ENCODE measurements at regions not wholly inside any gene's neighbourhood (a gene's known extent, or its start where the extent isn't known, plus 50 kb on each side); places are given as distances from the start of the nearest gene placed in this dataset.
"Not testable (repeated sequence)": the region's sequence is repeated elsewhere in the genome, so short reads cannot be mapped to it uniquely, and the experiment has no call there.

GRCh38 chr18:34942276-34942675 is 98.9 kb upstream of the MAPRE2 start:
- Histone ChIP-seq H3K4me2 (ENCODE audit: low read depth, low read length, poor library complexity, severe bottlenecking) (no peak overlapping the region), H3K4me1 (ENCODE audit: low read length) (no peaks in the 10 kb centered on the region), H2AFZ (ENCODE audit: low read length) (no peak overlapping the region), H3K9me3 (ENCODE audit: low read length) (no peaks in the 10 kb centered on the region), H3K4me3 (ENCODE audit: low read length) (no peak overlapping the region), H4K20me1 (ENCODE audit: insufficient read depth, low read depth, low read length) (no peaks in the 10 kb centered on the region), H3K9ac (ENCODE audit: low read length) (no peak overlapping the region), H3K79me2 (ENCODE audit: low read length) (no peaks in the 10 kb centered on the region), H3K9me2 (replicated peaks; ENCODE audit: insufficient read depth, low read length) (no peaks in the 10 kb centered on the region), H3K36me3 (ENCODE audit: insufficient read depth, low read length) (no peaks in the 10 kb centered on the region), H3K27me3 (ENCODE audit: low read length) (no peaks in the 10 kb centered on the region), H3K27ac (ENCODE audit: low read length) (no peak overlapping the region)
- DNase-seq: no peak

DNA sequence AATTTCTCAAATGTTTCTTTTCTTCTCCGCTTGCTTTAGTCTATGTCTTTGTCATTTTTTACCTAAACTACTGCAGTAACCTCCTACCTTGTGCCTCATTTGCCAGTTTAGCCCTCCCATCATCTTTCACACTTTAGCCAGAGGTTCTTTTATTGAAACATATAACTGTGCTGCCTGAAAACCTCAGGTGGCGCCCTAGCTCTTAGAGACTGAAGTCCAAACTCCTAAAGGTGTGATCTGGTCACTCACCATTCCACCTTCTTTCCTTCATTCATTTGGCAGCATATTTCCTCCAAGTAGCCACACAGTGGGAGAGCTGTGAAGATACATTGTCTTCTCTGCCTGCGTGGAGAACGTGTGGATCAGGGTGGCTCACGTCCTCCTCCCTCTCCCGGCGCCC is 98.2 kb upstream of the MAPRE2 start:
- Histone ChIP-seq H2AFZ (ENCODE audit: low read length) (no peak overlapping the region), H3K36me3 (ENCODE audit: insufficient read depth, low read length) (no peaks in the 10 kb centered on the region), H3K4me1 (ENCODE audit: low read length) (no peaks in the 10 kb centered on the region), H3K27ac (ENCODE audit: low read length) (no peak overlapping the region), H3K9me2 (replicated peaks; ENCODE audit: insufficient read depth, low read length) (no peaks in the 10 kb centered on the region), H3K27me3 (ENCODE audit: low read length) (no peaks in the 10 kb centered on the region), H3K79me2 (ENCODE audit: low read length) (no peaks in the 10 kb centered on the region), H3K9me3 (ENCODE audit: low read length) (no peaks in the 10 kb centered on the region), H3K4me2 (ENCODE audit: low read depth, low read length, poor library complexity, severe bottlenecking) (no peak overlapping the region), H3K4me3 (ENCODE audit: low read length) (no peak overlapping the region), H3K9ac (ENCODE audit: low read length) (no peak overlapping the region), H4K20me1 (ENCODE audit: insufficient read depth, low read depth, low read length) (no peaks in the 10 kb centered on the region)
- peak; percentile 55 for DNase-seq

DNA sequence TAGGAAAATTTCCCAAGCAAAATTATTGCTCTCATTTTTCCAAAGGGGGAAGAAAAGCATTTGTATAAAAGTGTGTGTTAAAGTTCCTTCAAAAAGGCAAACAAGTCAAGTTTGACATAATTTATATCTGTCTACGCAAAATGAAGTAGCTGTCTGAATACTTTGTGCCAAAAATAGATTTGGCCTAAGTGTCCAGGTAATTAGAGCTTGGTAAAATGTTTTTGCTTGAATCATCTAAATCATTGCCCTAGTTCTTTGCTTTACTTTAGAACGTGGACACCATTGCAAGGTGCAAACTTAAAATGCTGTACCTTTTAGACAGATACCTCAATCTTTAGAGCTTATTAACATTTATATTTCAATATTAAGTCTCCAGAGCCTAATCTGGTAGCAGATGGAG is 97.6 kb upstream of the MAPRE2 start:
- H3K79me2 ChIP-seq (ENCODE audit: low read length): no peaks in the 10 kb centered on the region
- no peak overlapping the region for H2AFZ ChIP-seq (ENCODE audit: low read length)
- H3K9me2 ChIP-seq (replicated peaks; ENCODE audit: insufficient read depth, low read length): no peaks in the 10 kb centered on the region
- H3K36me3 ChIP-seq (ENCODE audit: insufficient read depth, low read length): no peaks in the 10 kb centered on the region
- H3K4me3 ChIP-seq (ENCODE audit: low read length): no peak overlapping the region
- no peak for DNase-seq
- H4K20me1 ChIP-seq (ENCODE audit: insufficient read depth, low read depth, low read length): no peaks in the 10 kb centered on the region
- H3K27me3 ChIP-seq (ENCODE audit: low read length): no peaks in the 10 kb centered on the region
- no peak overlapping the region for H3K4me2 ChIP-seq (ENCODE audit: low read depth, low read length, poor library complexity, severe bottlenecking)
- H3K9ac ChIP-seq (ENCODE audit: low read length): no peak overlapping the region
- no peak overlapping the region for H3K27ac ChIP-seq (ENCODE audit: low read length)
- no peaks in the 10 kb centered on the region for H3K4me1 ChIP-seq (ENCODE audit: low read length)
- no peaks in the 10 kb centered on the region for H3K9me3 ChIP-seq (ENCODE audit: low read length)

GRCh38 chr18:34947711-34948125 is 93.5 kb upstream of the MAPRE2 start:
- Histone ChIP-seq H2AFZ (ENCODE audit: low read length) (no peak overlapping the region), H3K36me3 (ENCODE audit: insufficient read depth, low read length) (no peaks in the 10 kb centered on the region), H3K4me2 (ENCODE audit: low read depth, low read length, poor library complexity, severe bottlenecking) (no peak overlapping the region), H3K9me3 (ENCODE audit: low read length) (no peaks in the 10 kb centered on the region), H3K4me1 (ENCODE audit: low read length) (no peaks in the 10 kb centered on the region), H4K20me1 (ENCODE audit: insufficient read depth, low read depth, low read length) (no peaks in the 10 kb centered on the region), H3K9me2 (replicated peaks; ENCODE audit: insufficient read depth, low read length) (no peaks in the 10 kb centered on the region), H3K9ac (ENCODE audit: low read length) (no peak overlapping the region), H3K27me3 (ENCODE audit: low read length) (no peaks in the 10 kb centered on the region), H3K27ac (ENCODE audit: low read length) (no peak overlapping the region), H3K79me2 (ENCODE audit: low read length) (no peaks in the 10 kb centered on the region), H3K4me3 (ENCODE audit: low read length) (no peak overlapping the region)
- no peak for DNase-seq

DNA sequence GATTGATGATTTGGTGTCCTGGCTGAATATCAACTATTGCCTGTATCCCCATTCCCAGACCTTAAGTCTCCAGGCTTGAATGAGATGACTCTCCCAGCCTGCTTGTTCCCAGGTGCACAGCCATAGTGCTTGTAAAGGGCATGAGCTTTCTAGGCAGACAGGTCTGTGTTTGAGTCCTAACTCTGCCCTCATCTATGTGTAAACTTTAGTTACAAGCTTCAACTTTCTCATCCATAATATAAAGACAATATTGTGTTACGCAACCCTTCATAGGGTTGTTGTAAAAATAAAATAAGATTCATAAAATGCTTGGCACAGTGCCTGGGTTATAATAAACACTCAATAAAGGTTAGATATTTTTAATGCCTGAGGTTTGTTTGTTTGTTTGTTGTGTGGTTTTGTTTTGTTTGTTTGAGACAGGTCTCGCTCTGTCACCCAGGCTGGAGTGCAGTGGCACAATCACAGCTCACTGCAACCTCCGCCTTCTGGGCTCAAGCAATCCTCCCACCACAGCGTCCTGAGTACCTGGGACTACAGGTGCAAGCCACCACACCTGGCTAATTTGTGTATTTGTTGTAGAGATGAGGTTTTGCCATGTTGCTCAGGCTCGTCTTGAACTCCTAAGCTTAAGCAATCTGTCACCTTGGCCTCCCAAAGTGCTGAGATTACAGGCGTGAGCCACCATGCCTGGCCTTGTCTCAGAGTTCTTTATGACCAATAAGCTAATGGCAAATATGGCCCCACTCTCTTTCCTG is 89.4 kb upstream of the MAPRE2 start:
- no peaks in the 10 kb centered on the region for H3K36me3 ChIP-seq (ENCODE audit: insufficient read depth, low read length)

GRCh38 chr18:34953212-34953611 is 88.0 kb upstream of the MAPRE2 start:
- Histone ChIP-seq H3K4me1 (ENCODE audit: low read length) (no peaks in the 10 kb centered on the region), H3K9me2 (replicated peaks; ENCODE audit: insufficient read depth, low read length) (no peaks in the 10 kb centered on the region), H3K36me3 (ENCODE audit: insufficient read depth, low read length) (no peaks in the 10 kb centered on the region), H3K4me2 (ENCODE audit: low read depth, low read length, poor library complexity, severe bottlenecking) (no peak overlapping the region), H3K9me3 (ENCODE audit: low read length) (no peaks in the 10 kb centered on the region), H3K4me3 (ENCODE audit: low read length) (no peak overlapping the region), H2AFZ (ENCODE audit: low read length) (no peak overlapping the region), H4K20me1 (ENCODE audit: insufficient read depth, low read depth, low read length) (no peaks in the 10 kb centered on the region), H3K79me2 (ENCODE audit: low read length) (no peaks in the 10 kb centered on the region), H3K27me3 (ENCODE audit: low read length) (no peaks in the 10 kb centered on the region), H3K9ac (ENCODE audit: low read length) (no peak overlapping the region), H3K27ac (ENCODE audit: low read length) (no peak overlapping the region)
- no peak for DNase-seq

More for the DNA sequence above, 89.4 kb upstream of the MAPRE2 start:
- no peaks in the 10 kb centered on the region for H4K20me1 ChIP-seq (ENCODE audit: insufficient read depth, low read depth, low read length)
- no peak overlapping the region for H2AFZ ChIP-seq (ENCODE audit: low read length)
- no peak overlapping the region for H3K4me2 ChIP-seq (ENCODE audit: low read depth, low read length, poor library complexity, severe bottlenecking)
- H3K4me3 ChIP-seq (ENCODE audit: low read length): no peak overlapping the region
- no peaks in the 10 kb centered on the region for H3K4me1 ChIP-seq (ENCODE audit: low read length)
- no peaks in the 10 kb centered on the region for H3K27me3 ChIP-seq (ENCODE audit: low read length)
- no peak overlapping the region for H3K27ac ChIP-seq (ENCODE audit: low read length)
- no peak for DNase-seq
- no peaks in the 10 kb centered on the region for H3K9me3 ChIP-seq (ENCODE audit: low read length)
- H3K79me2 ChIP-seq (ENCODE audit: low read length): no peaks in the 10 kb centered on the region
- no peaks in the 10 kb centered on the region for H3K9me2 ChIP-seq (replicated peaks; ENCODE audit: insufficient read depth, low read length)
- no peak overlapping the region for H3K9ac ChIP-seq (ENCODE audit: low read length)

DNA sequence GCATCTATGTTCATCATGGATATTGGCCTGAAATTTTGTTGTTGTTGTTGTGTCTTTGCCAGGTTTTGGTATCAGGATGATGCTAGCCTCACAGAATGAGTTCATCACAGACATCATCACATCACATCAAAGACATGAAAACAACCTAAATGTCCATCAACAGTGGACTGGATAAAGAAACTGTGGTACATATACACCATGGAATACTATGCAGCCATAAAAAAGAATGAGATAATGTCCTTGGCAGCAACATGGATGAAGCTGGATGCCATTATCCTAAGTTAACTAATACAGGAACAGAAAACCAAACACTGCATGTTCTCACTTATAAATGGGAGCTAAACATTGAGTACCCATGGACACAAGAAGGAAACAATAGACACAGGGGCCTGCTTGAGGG is 85.7 kb upstream of the MAPRE2 start:
- not testable (repeated sequence) for DNase-seq; H4K20me1 ChIP-seq (ENCODE audit: insufficient read depth, low read depth, low read length); H3K4me3 ChIP-seq (ENCODE audit: low read length); H2AFZ ChIP-seq (ENCODE audit: low read length); H3K79me2 ChIP-seq (ENCODE audit: low read length); H3K9me3 ChIP-seq (ENCODE audit: low read length); H3K36me3 ChIP-seq (ENCODE audit: insufficient read depth, low read length); H3K9ac ChIP-seq (ENCODE audit: low read length); H3K27me3 ChIP-seq (ENCODE audit: low read length); H3K27ac ChIP-seq (ENCODE audit: low read length); H3K4me2 ChIP-seq (ENCODE audit: low read depth, low read length, poor library complexity, severe bottlenecking); H3K9me2 ChIP-seq (replicated peaks; ENCODE audit: insufficient read depth, low read length); H3K4me1 ChIP-seq (ENCODE audit: low read length)

GRCh38 chr18:34956663-34957062 is 84.5 kb upstream of the MAPRE2 start:
- no peak for DNase-seq
- Histone ChIP-seq H3K9me2 (replicated peaks; ENCODE audit: insufficient read depth, low read length) (no peaks in the 10 kb centered on the region), H3K9ac (ENCODE audit: low read length) (no peak overlapping the region), H3K4me2 (ENCODE audit: low read depth, low read length, poor library complexity, severe bottlenecking) (no peak overlapping the region), H3K4me1 (ENCODE audit: low read length) (no peaks in the 10 kb centered on the region), H3K79me2 (ENCODE audit: low read length) (no peaks in the 10 kb centered on the region), H3K9me3 (ENCODE audit: low read length) (no peaks in the 10 kb centered on the region), H3K4me3 (ENCODE audit: low read length) (no peak overlapping the region), H3K27me3 (ENCODE audit: low read length) (no peaks in the 10 kb centered on the region), H4K20me1 (ENCODE audit: insufficient read depth, low read depth, low read length) (no peaks in the 10 kb centered on the region), H3K36me3 (ENCODE audit: insufficient read depth, low read length) (no peaks in the 10 kb centered on the region), H2AFZ (ENCODE audit: low read length) (no peak overlapping the region), H3K27ac (ENCODE audit: low read length) (no peak overlapping the region)
